Colonic mucosa (tissue), 4 donors: ENCODE measurements at regions not wholly inside any gene's neighbourhood (a gene's known extent, or its start where the extent isn't known, plus 50 kb on each side); places are given as distances from the start of the nearest gene placed in this dataset.

Source experiments
- DNase-seq: peaks from one replicate; pipeline ENCODE4 v3.0.0-alpha.2; 2020
- H3K27ac ChIP-seq: fragments of 200-600 bp; one replicate; pipeline ENCODE4 v1.8.0; 2021
- H3K27me3 ChIP-seq: fragments of 200-600 bp; one replicate; pipeline ENCODE4 v1.8.0; 2021
- H3K36me3 ChIP-seq: fragments of 200-600 bp; one replicate; pipeline ENCODE4 v1.8.0; 2021
- H3K4me1 ChIP-seq: fragments of 200-600 bp; one replicate; pipeline ENCODE4 v1.8.0; 2021; ENCODE audit warnings: mild to moderate bottlenecking
- H3K4me3 ChIP-seq: fragments of 200-600 bp; one replicate; pipeline ENCODE4 v1.8.0; 2021
- H3K9ac ChIP-seq, 2 donors: one replicate each; pipeline ENCODE4 v1.7.0; 2013; ENCODE audit warnings: control low read depth in 2 of 2, low read depth in 2 of 2, low read length in 2 of 2
- H3K9me3 ChIP-seq: fragments of 200-600 bp; one replicate; pipeline ENCODE4 v1.8.0; 2021
- CTCF ChIP-seq: fragments of 200-600 bp; IDR thresholded peaks from one replicate; pipeline ENCODE4 v1.8.0; 2022; ENCODE audit warnings: antibody characterized with exemption, mild to moderate bottlenecking
- intact Hi-C: fragments of 100-400 bp; cut with DNase I; formaldehyde crosslinking; loops from one replicate; pipeline ENCODE4 v1.14.1; 2022
- donor health status: healthy.
- donor health status: DM: no; HTN: no; CAD: no.
- donor health status: DM: no; HTN: no; CAD: no.

- Histone ChIP-seq H3K4me3 (no peak overlapping the region), H3K36me3 (no peaks in the 10 kb centered on the region), H3K27ac (no peak overlapping the region), H3K27me3 (no peaks in the 10 kb centered on the region), H3K9me3 (no peaks in the 10 kb centered on the region), H3K9ac (no peak overlapping the region), H3K4me1 (no peaks in the 10 kb centered on the region)
- DNase-seq, result no peak
- intact Hi-C loops, result no loop called here
- TF ChIP-seq CTCF, result no peak
Observed at GRCh38 chr6:22099923-22100322, 196.9 kb downstream of the PRL start.

- no peaks in the 10 kb centered on the region for H3K4me1 ChIP-seq
- no peak overlapping the region for H3K9ac ChIP-seq
- DNase-seq, result no peak
- no peak for TF ChIP-seq CTCF
- no peak overlapping the region for H3K27ac ChIP-seq
- no peaks in the 10 kb centered on the region for H3K27me3 ChIP-seq
- no peak overlapping the region for H3K4me3 ChIP-seq
- no peaks in the 10 kb centered on the region for H3K36me3 ChIP-seq
- intact Hi-C loops, result no loop called here
- H3K9me3 ChIP-seq, result no peaks in the 10 kb centered on the region
Observed at GRCh38 chr6:22101163-22101562, 195.7 kb downstream of the PRL start.

- no peaks in the 10 kb centered on the region for H3K4me1 ChIP-seq
- no peak overlapping the region for H3K9ac ChIP-seq
- H3K27me3 ChIP-seq, result no peaks in the 10 kb centered on the region
- no peaks in the 10 kb centered on the region for H3K36me3 ChIP-seq
- H3K27ac ChIP-seq, result no peak overlapping the region
- no peak for TF ChIP-seq CTCF
- DNase-seq, result no peak
- no peaks in the 10 kb centered on the region for H3K9me3 ChIP-seq
- H3K4me3 ChIP-seq, result no peak overlapping the region
- intact Hi-C loops, result no loop called here
Observed at GRCh38 chr6:22102671-22103070, 194.2 kb downstream of the PRL start.

DNA sequence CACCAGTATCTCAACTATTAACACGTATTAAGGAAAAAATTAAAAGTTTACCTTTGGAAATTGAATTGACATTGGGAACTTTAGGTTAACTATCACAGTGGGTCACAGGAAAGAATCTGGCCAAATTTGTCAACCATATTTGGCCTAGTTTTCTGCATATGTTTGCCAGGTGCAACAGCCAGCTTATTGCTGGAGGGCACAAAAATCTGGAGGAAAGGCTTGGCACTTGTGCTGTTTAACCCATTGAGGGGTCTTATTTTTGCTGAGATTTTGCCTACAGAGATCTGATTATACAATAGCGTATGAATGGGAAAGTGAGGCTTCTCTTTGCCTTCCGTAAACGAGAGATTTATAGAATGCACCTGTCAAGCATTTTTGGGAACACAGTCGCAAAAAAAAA, 190.4 kb downstream of the PRL start:
- Histone ChIP-seq H3K4me1 (no peaks in the 10 kb centered on the region), H3K4me3 (no peak overlapping the region), H3K9ac (no peak overlapping the region), H3K36me3 (no peaks in the 10 kb centered on the region), H3K9me3 (no peaks in the 10 kb centered on the region), H3K27ac (no peak overlapping the region), H3K27me3 (no peaks in the 10 kb centered on the region)
- TF ChIP-seq CTCF, result no peak
- no peak for DNase-seq
- intact Hi-C loops, result no loop called here

GRCh38 chr6:22106961-22107360, 189.9 kb downstream of the PRL start:
- Histone ChIP-seq H3K36me3 (no peaks in the 10 kb centered on the region), H3K27me3 (no peaks in the 10 kb centered on the region)
- intact Hi-C loops, result no loop called here

More at GRCh38 chr6:22106961-22107360, 189.9 kb downstream of the PRL start:
- TF ChIP-seq CTCF, result no peak
- H3K9me3 ChIP-seq, result no peaks in the 10 kb centered on the region
- H3K4me1 ChIP-seq, result no peaks in the 10 kb centered on the region
- no peak for DNase-seq
- no peak overlapping the region for H3K27ac ChIP-seq
- no peak overlapping the region for H3K9ac ChIP-seq
- H3K4me3 ChIP-seq, result no peak overlapping the region
